ENCODE measurements at regions not wholly inside any gene's neighbourhood (a gene's known extent, or its start where the extent isn't known, plus 50 kb on each side); places are given as distances from the start of the nearest gene placed in this dataset.

DNA sequence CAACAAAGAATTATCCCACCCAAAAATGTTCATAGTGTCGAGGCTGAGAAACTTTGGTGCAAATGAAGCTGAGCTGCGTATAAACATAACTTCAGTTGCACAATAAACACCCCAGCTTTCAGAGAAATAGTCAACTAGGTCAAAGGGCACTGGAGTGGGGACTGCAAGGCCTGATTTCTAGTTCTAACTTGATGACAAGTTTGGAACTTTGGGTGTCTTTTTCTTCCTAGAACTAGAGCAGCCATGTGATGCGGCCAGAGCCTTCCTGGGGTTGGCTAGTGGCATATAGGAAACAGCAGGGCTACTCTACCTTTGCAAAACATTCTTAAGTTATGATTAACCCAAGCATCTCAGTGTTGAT is 298.4 kb upstream of the AMIGO2 start:
- Histone ChIP-seq H3K36me3 (ENCODE audit: control insufficient read depth in 2 of 2, insufficient read depth in 1 of 2, low read length in 2 of 2) (no peaks in the 10 kb centered on the region), H3K9me3 (ENCODE audit: control insufficient read depth, insufficient read depth, low read depth, low read length) (no peaks in the 10 kb centered on the region), H3K27ac (ENCODE audit: extremely low read depth, low read depth, low read length) (no peak overlapping the region), H3K4me3 (ENCODE audit: low read depth, low read length) (no peak overlapping the region), H3K4me1 (ENCODE audit: control insufficient read depth, insufficient read depth, low read length) (no peaks in the 10 kb centered on the region)
- TF ChIP-seq GLI4 (tag by site-specific recombination; IDR thresholded peaks at IDR 0.05) (no peak), SCRT2 (tag by site-specific recombination; IDR thresholded peaks at IDR 0.05) (no peak), ZNF837 (tag by site-specific recombination; IDR thresholded peaks at IDR 0.05) (no peak), REPIN1 (tag by site-specific recombination; IDR thresholded peaks at IDR 0.05; ENCODE audit: low read depth) (no peak), CTCF (tag by site-specific recombination; IDR thresholded peaks at IDR 0.05) (no peak), ZNF341 (tag by site-specific recombination; IDR thresholded peaks at IDR 0.05; ENCODE audit: low read depth) (no peak), ZSCAN30 (tag by site-specific recombination; IDR thresholded peaks at IDR 0.05) (no peak), SETDB1 (IDR thresholded peaks at IDR 0.05; ENCODE audit: insufficient read length, low read length) (no peak), ZNF518A (tag by site-specific recombination; conservative IDR thresholded peaks at IDR 0.05; ENCODE audit: low read depth) (no peak), ZBTB20 (tag by site-specific recombination; IDR thresholded peaks at IDR 0.05) (no peak), ZNF677 (tag by site-specific recombination; IDR thresholded peaks at IDR 0.05) (no peak), ZNF704 (tag by site-specific recombination; IDR thresholded peaks at IDR 0.05) (no peak), ZBTB48 (tag by site-specific recombination; IDR thresholded peaks at IDR 0.05) (no peak), WT1 (tag by site-specific recombination; IDR thresholded peaks at IDR 0.05) (no peak)
- TF ChIP-seq, protein P1, sequence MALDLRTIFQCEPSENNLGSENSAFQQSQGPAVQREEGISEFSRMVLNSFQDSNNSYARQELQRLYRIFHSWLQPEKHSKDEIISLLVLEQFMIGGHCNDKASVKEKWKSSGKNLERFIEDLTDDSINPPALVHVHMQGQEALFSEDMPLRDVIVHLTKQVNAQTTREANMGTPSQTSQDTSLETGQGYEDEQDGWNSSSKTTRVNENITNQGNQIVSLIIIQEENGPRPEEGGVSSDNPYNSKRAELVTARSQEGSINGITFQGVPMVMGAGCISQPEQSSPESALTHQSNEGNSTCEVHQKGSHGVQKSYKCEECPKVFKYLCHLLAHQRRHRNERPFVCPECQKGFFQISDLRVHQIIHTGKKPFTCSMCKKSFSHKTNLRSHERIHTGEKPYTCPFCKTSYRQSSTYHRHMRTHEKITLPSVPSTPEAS (tag by site-specific recombination; IDR thresholded peaks at IDR 0.05) = no peak
- ChIA-PET CTCF (no interaction called here), POLR2A (no interaction called here)

- Histone ChIP-seq H3K27ac (ENCODE audit: extremely low read depth, low read depth, low read length) (no peak overlapping the region), H3K36me3 (ENCODE audit: control insufficient read depth in 2 of 2, insufficient read depth in 1 of 2, low read length in 2 of 2) (no peaks in the 10 kb centered on the region), H3K9me3 (ENCODE audit: control insufficient read depth, insufficient read depth, low read depth, low read length) (no peaks in the 10 kb centered on the region), H3K4me1 (ENCODE audit: control insufficient read depth, insufficient read depth, low read length) (no peaks in the 10 kb centered on the region), H3K4me3 (ENCODE audit: low read depth, low read length) (no peak overlapping the region)
- ChIA-PET CTCF (no interaction called here), POLR2A (no interaction called here)
- no peak for TF ChIP-seq ZNF184 (tag by site-specific recombination; IDR thresholded peaks at IDR 0.05)
- TF ChIP-seq ZBTB48 (tag by site-specific recombination; IDR thresholded peaks at IDR 0.05) = peak; percentile 78
- no peak for TF ChIP-seq ZSCAN18 (tag by site-specific recombination; IDR thresholded peaks at IDR 0.05)
- no peak for TF ChIP-seq ZNF366 (tag by site-specific recombination; conservative IDR thresholded peaks at IDR 0.05)
- no peak for TF ChIP-seq HOXA7 (CRISPR knock-in tag; IDR thresholded peaks at IDR 0.05; ENCODE audit: borderline replicate concordance)
- no peak for TF ChIP-seq GLIS2 (tag by site-specific recombination; IDR thresholded peaks at IDR 0.05)
- no peak for TF ChIP-seq SP3 (tag by site-specific recombination; IDR thresholded peaks at IDR 0.05)
- TF ChIP-seq ZNF223 (tag by site-specific recombination; IDR thresholded peaks at IDR 0.05) = 0 out of 2 replicates have a peak, but pooled peaks have one; percentile 49
- no peak for TF ChIP-seq FEZF1 (tag by site-specific recombination; IDR thresholded peaks at IDR 0.05)
- no peak for TF ChIP-seq ZNF623 (tag by site-specific recombination; IDR thresholded peaks at IDR 0.05)
- no peak for TF ChIP-seq TCF7L2 (IDR thresholded peaks at IDR 0.05; ENCODE audit: borderline replicate concordance, low read depth, low read length)
- TF ChIP-seq ZNF292 (tag by site-specific recombination; IDR thresholded peaks at IDR 0.05; ENCODE audit: borderline replicate concordance, low read depth) = no peak
These were observed 297.9 kb upstream of the AMIGO2 start for GRCh38 chr12:47377414-47378221.
